ENCODE measurements at regions not wholly inside any gene's neighbourhood (a gene's known extent, or its start where the extent isn't known, plus 50 kb on each side); places are given as distances from the start of the nearest gene placed in this dataset.

- no peak overlapping the region for H3K4me3 ChIP-seq (ENCODE audit: low read depth, low read length)
- TF ChIP-seq CTCF (IDR thresholded peaks at IDR 0.05; ENCODE audit: insufficient read depth, low read depth, low read length): no peak
- DNase-seq (ENCODE audit: low read depth): no peak
Observed at GRCh38 chr15:99440551-99441443, 125.0 kb upstream of the MEF2A start.

GRCh38 chr15:99441444-99441800, 124.4 kb upstream of the MEF2A start:
- TF ChIP-seq CTCF (IDR thresholded peaks at IDR 0.05; ENCODE audit: insufficient read depth, low read depth, low read length): no peak
- DNase-seq (ENCODE audit: low read depth): no peak
- H3K4me3 ChIP-seq (ENCODE audit: low read depth, low read length): no peak overlapping the region

GRCh38 chr15:99441871-99442251, 123.9 kb upstream of the MEF2A start:
- H3K4me3 ChIP-seq (ENCODE audit: low read depth, low read length): no peak overlapping the region
- no peak for TF ChIP-seq CTCF (IDR thresholded peaks at IDR 0.05; ENCODE audit: insufficient read depth, low read depth, low read length)
- DNase-seq (ENCODE audit: low read depth): no peak

GRCh38 chr15:99442252-99442897, 123.4 kb upstream of the MEF2A start:
- no peak overlapping the region for H3K4me3 ChIP-seq (ENCODE audit: low read depth, low read length)
- DNase-seq (ENCODE audit: low read depth): peak; percentile 95
- no peak for TF ChIP-seq CTCF (IDR thresholded peaks at IDR 0.05; ENCODE audit: insufficient read depth, low read depth, low read length)

GRCh38 chr15:99443056-99443756, 122.6 kb upstream of the MEF2A start:
- H3K4me3 ChIP-seq (ENCODE audit: low read depth, low read length): no peak overlapping the region
- DNase-seq (ENCODE audit: low read depth): no peak
- no peak for TF ChIP-seq CTCF (IDR thresholded peaks at IDR 0.05; ENCODE audit: insufficient read depth, low read depth, low read length)

GRCh38 chr15:99443768-99444446, 121.9 kb upstream of the MEF2A start:
- TF ChIP-seq CTCF (IDR thresholded peaks at IDR 0.05; ENCODE audit: insufficient read depth, low read depth, low read length): no peak
- no peak overlapping the region for H3K4me3 ChIP-seq (ENCODE audit: low read depth, low read length)
- DNase-seq (ENCODE audit: low read depth): no peak
